ENCODE measurements at regions not wholly inside any gene's neighbourhood (a gene's known extent, or its start where the extent isn't known, plus 50 kb on each side); places are given as distances from the start of the nearest gene placed in this dataset.

DNA sequence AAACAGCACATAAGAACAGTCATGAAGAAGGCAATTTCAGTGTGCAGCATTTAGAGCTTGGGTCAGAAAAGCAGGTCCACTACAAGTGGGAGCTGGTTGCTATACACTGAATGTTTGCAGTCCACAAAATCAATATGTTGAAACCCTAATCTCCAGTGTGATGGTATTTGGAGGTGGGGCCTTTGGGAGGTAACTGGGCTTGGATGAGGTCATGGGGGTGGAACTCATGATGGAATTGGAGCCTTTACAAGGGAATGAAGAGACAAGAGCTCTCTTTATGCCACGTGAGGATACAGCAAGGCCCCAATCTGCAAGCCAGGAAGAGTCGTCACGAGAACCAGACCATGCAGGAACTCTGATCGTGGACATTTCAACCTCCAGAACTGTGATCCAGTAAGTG lies 216.7 kb upstream of the SLC35B3 start:
- Histone ChIP-seq H3K9me3 (ENCODE audit: control insufficient read depth, insufficient read depth, low read depth, low read length) (no peaks in the 10 kb centered on the region), H3K27me3 (ENCODE audit: control insufficient read depth, insufficient read depth, low read length) (peaks cover 3% of the 10 kb centered on the region; the same call in 1 of the 2 replicates), H3K4me1 (ENCODE audit: control insufficient read depth, insufficient read depth, low read length) (no peaks in the 10 kb centered on the region), H3K4me3 (ENCODE audit: low read depth in 2 of 2, low read length in 2 of 2) (no peak overlapping the region), H3K36me3 (ENCODE audit: control insufficient read depth, insufficient read depth, low read length) (no peaks in the 10 kb centered on the region), H3K27ac (ENCODE audit: low read length) (no peak overlapping the region)
- intact Hi-C loops (cut with micrococcal nuclease; ENCODE audit: unreplicated experiment) (no loop called here), in situ Hi-C loops (cut with HindIII; ENCODE audit: low pct_unique_long_range_greater_than_20kb, low sequenced_read_pairs) (no loop called here)
- BruUV-seq (replicated peaks) = no TSS peak
- ChIA-PET POLR2A (no interaction called here), CTCF (no interaction called here)
- no peak for DNase-seq (ENCODE audit: low read depth, low spot score)
- no peak for ATAC-seq
- TF ChIP-seq POLR2AphosphoS5 (IDR thresholded peaks at IDR 0.05; ENCODE audit: low read depth, low read length) (no peak), SIN3A (IDR thresholded peaks at IDR 0.05; ENCODE audit: borderline replicate concordance, insufficient read depth, low read depth, low read length) (no peak), TCF7L2 (IDR thresholded peaks at IDR 0.05; ENCODE audit: low read depth, low read length) (no peak)
- TF ChIP-seq, protein P1, sequence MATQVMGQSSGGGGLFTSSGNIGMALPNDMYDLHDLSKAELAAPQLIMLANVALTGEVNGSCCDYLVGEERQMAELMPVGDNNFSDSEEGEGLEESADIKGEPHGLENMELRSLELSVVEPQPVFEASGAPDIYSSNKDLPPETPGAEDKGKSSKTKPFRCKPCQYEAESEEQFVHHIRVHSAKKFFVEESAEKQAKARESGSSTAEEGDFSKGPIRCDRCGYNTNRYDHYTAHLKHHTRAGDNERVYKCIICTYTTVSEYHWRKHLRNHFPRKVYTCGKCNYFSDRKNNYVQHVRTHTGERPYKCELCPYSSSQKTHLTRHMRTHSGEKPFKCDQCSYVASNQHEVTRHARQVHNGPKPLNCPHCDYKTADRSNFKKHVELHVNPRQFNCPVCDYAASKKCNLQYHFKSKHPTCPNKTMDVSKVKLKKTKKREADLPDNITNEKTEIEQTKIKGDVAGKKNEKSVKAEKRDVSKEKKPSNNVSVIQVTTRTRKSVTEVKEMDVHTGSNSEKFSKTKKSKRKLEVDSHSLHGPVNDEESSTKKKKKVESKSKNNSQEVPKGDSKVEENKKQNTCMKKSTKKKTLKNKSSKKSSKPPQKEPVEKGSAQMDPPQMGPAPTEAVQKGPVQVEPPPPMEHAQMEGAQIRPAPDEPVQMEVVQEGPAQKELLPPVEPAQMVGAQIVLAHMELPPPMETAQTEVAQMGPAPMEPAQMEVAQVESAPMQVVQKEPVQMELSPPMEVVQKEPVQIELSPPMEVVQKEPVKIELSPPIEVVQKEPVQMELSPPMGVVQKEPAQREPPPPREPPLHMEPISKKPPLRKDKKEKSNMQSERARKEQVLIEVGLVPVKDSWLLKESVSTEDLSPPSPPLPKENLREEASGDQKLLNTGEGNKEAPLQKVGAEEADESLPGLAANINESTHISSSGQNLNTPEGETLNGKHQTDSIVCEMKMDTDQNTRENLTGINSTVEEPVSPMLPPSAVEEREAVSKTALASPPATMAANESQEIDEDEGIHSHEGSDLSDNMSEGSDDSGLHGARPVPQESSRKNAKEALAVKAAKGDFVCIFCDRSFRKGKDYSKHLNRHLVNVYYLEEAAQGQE (IDR thresholded peaks at IDR 0.05; ENCODE audit: insufficient read depth in 1 of 2, low read depth in 2 of 2, low read length in 1 of 2) = no peak
- TF ChIP-seq, protein P2, sequence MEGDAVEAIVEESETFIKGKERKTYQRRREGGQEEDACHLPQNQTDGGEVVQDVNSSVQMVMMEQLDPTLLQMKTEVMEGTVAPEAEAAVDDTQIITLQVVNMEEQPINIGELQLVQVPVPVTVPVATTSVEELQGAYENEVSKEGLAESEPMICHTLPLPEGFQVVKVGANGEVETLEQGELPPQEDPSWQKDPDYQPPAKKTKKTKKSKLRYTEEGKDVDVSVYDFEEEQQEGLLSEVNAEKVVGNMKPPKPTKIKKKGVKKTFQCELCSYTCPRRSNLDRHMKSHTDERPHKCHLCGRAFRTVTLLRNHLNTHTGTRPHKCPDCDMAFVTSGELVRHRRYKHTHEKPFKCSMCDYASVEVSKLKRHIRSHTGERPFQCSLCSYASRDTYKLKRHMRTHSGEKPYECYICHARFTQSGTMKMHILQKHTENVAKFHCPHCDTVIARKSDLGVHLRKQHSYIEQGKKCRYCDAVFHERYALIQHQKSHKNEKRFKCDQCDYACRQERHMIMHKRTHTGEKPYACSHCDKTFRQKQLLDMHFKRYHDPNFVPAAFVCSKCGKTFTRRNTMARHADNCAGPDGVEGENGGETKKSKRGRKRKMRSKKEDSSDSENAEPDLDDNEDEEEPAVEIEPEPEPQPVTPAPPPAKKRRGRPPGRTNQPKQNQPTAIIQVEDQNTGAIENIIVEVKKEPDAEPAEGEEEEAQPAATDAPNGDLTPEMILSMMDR (IDR thresholded peaks at IDR 0.05) = no peak

DNA sequence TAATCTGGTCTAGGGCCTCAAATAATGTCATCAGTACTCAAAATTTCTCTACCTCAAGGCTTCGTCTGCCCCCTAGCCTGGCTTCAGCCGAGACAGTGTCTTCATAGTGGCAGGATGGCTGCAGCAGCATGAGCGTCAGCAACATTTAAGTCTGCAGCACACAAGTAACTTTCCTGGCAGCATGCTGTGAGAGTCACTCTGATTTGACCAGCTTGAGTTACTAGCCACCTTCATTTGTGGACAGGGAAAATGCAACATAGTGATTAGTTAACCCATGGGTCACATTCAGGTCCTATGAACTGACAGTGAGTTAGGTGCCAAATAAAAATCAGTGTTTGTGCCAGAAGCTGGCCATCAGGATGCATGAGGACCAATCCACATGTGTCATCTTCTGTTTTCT lies 209.9 kb upstream of the SLC35B3 start:
- H3K9me3 ChIP-seq (ENCODE audit: control insufficient read depth, insufficient read depth, low read depth, low read length) = no peaks in the 10 kb centered on the region
- H3K27me3 ChIP-seq (ENCODE audit: control insufficient read depth, insufficient read depth, low read length) = no peaks in the 10 kb centered on the region
- TF ChIP-seq SIN3A (IDR thresholded peaks at IDR 0.05; ENCODE audit: borderline replicate concordance, insufficient read depth, low read depth, low read length) = no peak
- no peak for TF ChIP-seq TCF7L2 (IDR thresholded peaks at IDR 0.05; ENCODE audit: low read depth, low read length)
- TF ChIP-seq POLR2AphosphoS5 (IDR thresholded peaks at IDR 0.05; ENCODE audit: low read depth, low read length) = no peak
- TF ChIP-seq, protein P1 (IDR thresholded peaks at IDR 0.05; ENCODE audit: insufficient read depth in 1 of 2, low read depth in 2 of 2, low read length in 1 of 2) = no peak
- TF ChIP-seq, protein P2 (IDR thresholded peaks at IDR 0.05) = no peak
- DNase-seq (ENCODE audit: low read depth, low spot score) (no peak), ATAC-seq (no peak)
- intact Hi-C loops (cut with micrococcal nuclease; ENCODE audit: unreplicated experiment) (no loop called here), in situ Hi-C loops (cut with HindIII; ENCODE audit: low pct_unique_long_range_greater_than_20kb, low sequenced_read_pairs) (no loop called here)
- ChIA-PET CTCF (no interaction called here), POLR2A (no interaction called here)
- H3K4me1 ChIP-seq (ENCODE audit: control insufficient read depth, insufficient read depth, low read length) = no peaks in the 10 kb centered on the region
- BruUV-seq (replicated peaks) = no TSS peak
- no peaks in the 10 kb centered on the region for H3K36me3 ChIP-seq (ENCODE audit: control insufficient read depth, insufficient read depth, low read length)
- no peak overlapping the region for H3K27ac ChIP-seq (ENCODE audit: low read length)
- H3K4me3 ChIP-seq (ENCODE audit: low read depth in 2 of 2, low read length in 2 of 2) = no peak overlapping the region

Data from Panc1 (cell line).